Eye (tissue), 1 donor: ENCODE measurements at regions not wholly inside any gene's neighbourhood (a gene's known extent, or its start where the extent isn't known, plus 50 kb on each side); places are given as distances from the start of the nearest gene placed in this dataset.

Source experiments
- DNase-seq: peaks from one replicate; pipeline ENCODE4 v3.0.0-alpha.2; 2015

DNA sequence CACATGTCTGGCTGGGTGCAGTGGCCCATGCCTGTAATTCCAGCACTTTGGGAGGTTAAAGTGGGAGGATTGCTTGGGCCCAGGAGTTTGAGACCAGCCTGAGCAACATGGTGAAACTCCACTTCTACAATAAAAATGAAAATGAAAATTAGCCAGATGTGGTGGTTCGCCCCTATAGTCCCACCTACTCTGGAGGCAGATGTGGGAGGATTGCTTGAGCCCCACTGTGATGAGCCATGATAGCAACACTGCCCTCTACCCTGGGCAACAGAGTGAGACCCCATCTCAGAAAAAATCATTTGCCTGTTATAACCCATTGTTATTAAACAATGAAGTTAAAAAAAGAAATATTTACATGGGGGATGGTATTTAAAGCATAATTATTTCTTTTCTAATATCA, 240.1 kb upstream of the ZPLD1 start:
- DNase-seq: no peak

GRCh38 chr3:102195198-102195948, 239.4 kb upstream of the ZPLD1 start:
- DNase-seq: no peak

DNA sequence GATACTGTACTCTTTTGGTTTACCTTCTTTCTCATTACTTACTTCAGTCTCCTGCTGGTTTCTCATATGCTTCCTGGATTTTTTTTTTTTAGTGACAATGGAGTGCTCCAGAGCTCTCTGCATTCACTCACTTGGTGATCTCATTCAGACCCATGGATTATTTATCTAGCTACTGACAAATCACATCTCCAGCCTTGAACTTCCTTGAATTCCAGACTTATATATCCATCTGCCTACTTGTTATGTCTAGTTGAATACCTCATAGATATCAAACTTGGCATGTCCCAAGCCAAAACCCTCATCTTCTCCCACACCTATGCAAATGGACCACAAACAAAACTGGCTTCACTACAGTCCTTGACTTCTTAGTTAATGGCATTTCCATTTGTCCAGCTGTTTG, 234.7 kb upstream of the ZPLD1 start:
- DNase-seq: no peak

DNA sequence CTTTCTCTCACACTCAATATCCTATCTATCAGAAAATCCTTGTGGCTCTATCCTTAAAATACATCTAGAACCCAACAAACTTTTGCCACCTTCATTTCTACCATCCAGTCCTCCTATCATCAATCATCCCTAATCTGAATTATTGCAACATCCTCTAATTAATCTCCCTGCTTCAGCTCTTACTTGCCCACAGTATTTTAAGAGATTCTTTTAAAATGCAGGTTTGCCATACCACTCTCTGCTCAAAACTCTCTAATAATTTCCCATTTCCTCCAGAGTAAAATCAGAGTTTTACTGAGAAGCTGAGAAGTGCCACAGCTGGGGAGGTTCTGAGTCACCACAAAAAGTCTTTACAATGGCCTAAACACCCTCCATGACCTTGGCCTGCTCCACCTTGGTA, 234.3 kb upstream of the ZPLD1 start:
- no peak for DNase-seq

- no peak for DNase-seq
Observed at GRCh38 chr3:102205647-102206046, 229.2 kb upstream of the ZPLD1 start.

DNA sequence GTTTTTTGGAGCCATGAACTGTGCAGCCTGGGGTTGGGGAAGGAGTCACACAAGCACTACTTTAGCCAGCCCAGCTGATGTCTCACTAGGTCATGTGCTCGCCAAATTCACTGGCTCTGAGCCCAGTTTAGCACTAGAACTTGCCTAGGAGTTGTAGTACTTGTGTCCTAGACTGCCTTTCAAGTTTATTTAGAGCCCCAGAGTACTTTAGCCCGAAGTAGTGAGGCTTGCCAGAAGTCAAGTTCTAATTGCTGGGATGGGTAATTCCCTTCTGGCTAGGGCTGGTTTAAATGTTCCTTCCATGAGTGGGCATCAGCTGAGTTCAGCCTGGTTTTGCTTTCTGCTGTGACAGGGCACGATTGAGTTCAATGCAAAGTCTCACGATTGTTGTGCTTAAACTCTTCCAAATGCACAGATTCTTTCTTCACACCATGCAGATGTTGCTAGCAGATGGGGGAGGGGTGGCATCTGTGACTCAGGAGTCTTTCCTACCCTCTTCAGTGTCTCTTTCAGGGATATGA, 228.2 kb upstream of the ZPLD1 start:
- DNase-seq: peak; percentile 13

DNA sequence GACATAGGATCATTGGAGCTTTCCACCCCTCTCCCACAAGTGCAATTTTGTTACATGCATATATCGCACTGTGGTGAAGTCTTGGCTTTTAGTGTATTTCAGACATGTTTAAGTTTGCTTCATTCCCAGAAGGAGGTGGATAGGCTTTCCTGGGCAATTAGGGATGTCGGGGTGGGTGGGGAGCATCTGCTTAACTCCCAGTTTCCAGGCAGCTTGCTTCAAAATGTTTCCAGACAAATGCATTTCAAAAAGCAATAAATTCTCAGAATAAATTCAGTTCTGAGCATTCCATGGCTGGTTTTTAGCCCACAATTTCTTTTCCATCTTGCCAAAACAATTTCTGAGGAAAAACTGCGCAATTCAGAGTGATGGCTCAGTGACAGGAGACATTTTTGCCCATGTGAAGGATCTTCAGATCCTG, 227.7 kb upstream of the ZPLD1 start:
- no peak for DNase-seq

- no peak for DNase-seq
Observed at GRCh38 chr3:102215166-102215565, 219.6 kb upstream of the ZPLD1 start.

- no peak for DNase-seq
Observed at GRCh38 chr3:102223132-102223531, 211.7 kb upstream of the ZPLD1 start.

- DNase-seq: peak; percentile 19
Observed at GRCh38 chr3:102224171-102224570, 210.6 kb upstream of the ZPLD1 start.

- DNase-seq: no peak
Observed at GRCh38 chr3:102225005-102225404, 209.8 kb upstream of the ZPLD1 start.

DNA sequence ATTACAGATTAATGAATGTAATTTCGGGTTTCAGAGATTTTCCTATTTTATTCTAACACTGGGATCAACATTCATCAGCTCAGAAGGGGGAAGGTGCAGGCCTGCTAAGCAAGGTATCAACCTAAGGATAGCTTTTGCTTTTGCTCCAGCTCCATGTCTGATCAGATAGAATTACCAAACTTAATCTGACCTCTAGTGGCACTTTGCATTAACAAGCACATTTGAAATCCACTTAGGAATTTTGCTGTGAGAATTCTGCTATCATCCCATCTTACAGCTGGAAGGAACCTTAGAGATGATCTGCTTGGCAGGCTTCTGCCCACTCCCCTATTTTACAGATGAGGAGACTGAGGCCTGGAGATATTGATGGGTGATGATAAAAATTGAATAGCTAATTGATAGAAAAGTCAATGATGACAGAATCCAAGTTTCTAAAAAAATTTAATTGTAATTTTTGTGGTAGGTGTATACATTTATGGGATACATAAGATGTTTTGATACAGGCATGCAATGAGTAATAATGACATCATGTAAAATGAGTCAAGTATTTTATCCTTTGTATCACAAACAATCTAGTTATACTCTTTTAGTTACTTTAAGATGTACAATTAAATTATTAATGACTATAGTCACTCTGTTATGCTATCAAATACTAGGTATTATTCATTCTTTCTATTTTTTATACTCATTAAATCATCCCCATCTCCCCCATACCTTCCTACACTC, 209.2 kb upstream of the ZPLD1 start:
- peak; percentile 77 for DNase-seq

DNA sequence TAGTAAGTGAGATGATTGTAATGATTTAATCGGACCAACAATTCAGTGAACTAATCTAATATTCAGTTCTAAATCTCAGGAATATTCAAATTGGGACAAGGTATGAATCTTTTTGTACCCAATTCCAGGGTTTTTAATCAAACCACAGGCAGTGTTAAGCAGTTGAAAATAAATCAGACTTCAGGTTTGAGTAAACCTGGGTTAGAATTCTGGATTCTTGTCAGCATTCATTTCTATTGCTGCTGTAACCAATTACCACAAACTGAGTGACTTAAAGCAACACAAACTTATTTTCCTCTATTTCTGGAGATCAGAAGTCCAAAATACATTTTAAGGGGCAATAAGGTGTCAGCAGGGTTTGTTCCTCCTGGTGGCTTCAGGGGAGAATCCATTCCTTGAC, 208.4 kb upstream of the ZPLD1 start:
- DNase-seq: no peak

GRCh38 chr3:102229062-102229655, 205.7 kb upstream of the ZPLD1 start:
- DNase-seq: peak; percentile 95

GRCh38 chr3:102230057-102230456, 204.8 kb upstream of the ZPLD1 start:
- DNase-seq: no peak

DNA sequence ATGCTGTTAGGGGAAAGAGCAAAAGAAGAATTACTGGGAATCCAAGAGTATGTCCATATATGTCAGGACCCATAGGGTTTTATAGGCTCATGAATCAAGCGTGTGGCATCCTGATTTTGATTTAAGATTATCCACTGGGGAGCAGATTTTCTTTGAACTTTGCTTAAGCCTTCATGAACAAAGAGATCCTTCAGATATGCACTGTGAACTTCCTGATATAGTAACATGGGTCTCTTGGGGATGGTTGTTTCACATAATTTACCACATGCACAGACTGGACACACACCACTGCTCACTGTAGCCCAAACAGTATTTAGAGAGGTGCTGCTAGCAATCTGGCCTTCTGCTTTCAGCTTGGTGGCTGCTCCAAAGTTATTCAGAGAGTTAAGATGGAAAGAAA, 200.9 kb upstream of the ZPLD1 start:
- no peak for DNase-seq

DNA sequence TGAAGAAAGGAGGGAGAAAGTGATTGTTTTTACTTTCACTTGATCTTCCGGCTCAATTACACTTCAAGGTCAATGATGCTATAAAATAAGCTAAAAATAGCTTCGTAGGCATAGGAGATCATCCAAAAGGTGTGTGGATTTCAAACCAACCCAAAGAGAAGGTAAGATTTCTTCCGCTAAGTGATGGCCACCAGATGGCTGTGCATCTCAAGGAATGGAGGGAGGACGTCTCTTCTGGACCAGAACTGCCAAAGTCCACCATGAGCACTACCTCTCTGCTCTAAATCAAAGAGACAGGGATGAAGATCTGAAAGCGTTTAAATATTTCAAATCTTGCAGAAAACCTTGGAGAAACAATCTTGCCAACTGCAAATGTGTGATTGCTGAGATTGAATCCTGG, 199.1 kb upstream of the ZPLD1 start:
- DNase-seq: peak; percentile 47

DNA sequence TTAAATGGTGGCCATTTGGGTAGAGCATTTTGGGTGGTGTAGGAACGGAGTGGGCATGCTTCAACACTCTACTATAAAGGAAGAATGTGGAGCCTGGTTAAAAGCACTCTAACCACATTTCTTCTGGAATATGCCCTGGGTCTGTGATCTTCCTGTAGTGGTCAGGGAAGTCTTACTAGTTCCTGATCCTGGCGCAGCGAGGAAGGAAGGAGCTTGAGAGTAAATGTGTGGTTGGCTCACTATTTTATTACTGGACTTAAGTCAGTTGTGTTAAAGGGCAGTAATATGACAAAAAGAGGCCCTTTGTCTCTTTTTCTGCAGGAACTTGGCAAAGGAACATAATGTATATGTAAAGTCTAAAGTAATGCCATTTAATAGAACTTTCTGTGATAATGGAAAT, 197.6 kb upstream of the ZPLD1 start:
- DNase-seq: no peak

GRCh38 chr3:102237838-102238237, 197.0 kb upstream of the ZPLD1 start:
- no peak for DNase-seq

GRCh38 chr3:102238362-102238761, 196.5 kb upstream of the ZPLD1 start:
- no peak for DNase-seq

- DNase-seq: no peak
Observed at GRCh38 chr3:102240720-102241119, 194.1 kb upstream of the ZPLD1 start.

- no peak for DNase-seq
Observed at GRCh38 chr3:102248981-102249705, 185.7 kb upstream of the ZPLD1 start.

DNA sequence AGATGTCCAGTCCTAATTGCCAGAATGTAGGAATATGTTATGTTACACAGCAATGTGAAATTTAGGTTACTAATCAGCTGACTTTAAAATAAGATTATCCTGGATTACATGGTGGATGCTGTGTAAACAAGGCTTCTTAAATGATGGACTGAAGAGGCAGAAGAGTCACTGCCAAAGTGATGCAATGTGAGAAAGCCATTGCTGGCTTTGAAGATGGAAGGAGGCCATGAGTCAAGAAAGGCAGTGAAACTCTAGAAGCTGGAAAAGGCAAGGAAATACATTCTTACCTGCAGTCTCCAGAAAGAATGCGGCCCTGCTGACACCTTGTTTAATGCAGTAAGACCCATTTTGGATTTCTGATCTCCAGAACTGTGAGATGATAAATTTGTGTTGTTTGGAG, 179.1 kb upstream of the ZPLD1 start:
- no peak for DNase-seq
